DND-41 (cell line): ENCODE measurements at regions not wholly inside any gene's neighbourhood (a gene's known extent, or its start where the extent isn't known, plus 50 kb on each side); places are given as distances from the start of the nearest gene placed in this dataset.

Experiments used
- EZH2 ChIP-seq: IDR thresholded peaks from 3 replicates; pipeline ENCODE4 v1.6.1; 2012; ENCODE audit warnings: borderline replicate concordance, low read depth, mild to moderate bottlenecking, moderate library complexity, low read length, inconsistent platforms; ENCODE audit not compliant: severe bottlenecking
- TF ChIP-seq, protein P1 (sequence below): IDR thresholded peaks from 2 replicates; pipeline ENCODE4 v1.5.1; 2012; ENCODE audit warnings: borderline replicate concordance, low read length, moderate library complexity, mild to moderate bottlenecking; ENCODE audit not compliant: poor library complexity, severe bottlenecking; ENCODE audit errors: extremely low read depth

DNA sequence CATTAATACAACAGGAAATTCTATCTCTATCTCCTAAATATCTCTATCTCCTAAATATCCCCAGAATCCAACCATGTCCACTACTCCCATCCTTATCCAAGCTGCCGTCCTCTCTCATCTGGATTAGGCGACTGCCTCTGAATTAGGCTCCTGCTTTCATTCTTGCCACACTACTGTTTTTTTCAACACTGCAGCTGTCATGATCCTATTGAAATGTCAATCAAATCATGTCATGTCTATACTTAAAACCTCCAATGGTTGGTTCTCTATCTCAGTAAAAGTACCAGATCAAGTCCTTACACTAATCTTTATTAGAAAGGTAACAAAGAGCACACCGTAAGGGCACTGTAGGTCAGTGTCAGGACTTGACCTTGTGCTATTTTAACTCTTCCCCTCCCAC, 82.0 kb upstream of the NFIA start:
- TF ChIP-seq, protein P1, sequence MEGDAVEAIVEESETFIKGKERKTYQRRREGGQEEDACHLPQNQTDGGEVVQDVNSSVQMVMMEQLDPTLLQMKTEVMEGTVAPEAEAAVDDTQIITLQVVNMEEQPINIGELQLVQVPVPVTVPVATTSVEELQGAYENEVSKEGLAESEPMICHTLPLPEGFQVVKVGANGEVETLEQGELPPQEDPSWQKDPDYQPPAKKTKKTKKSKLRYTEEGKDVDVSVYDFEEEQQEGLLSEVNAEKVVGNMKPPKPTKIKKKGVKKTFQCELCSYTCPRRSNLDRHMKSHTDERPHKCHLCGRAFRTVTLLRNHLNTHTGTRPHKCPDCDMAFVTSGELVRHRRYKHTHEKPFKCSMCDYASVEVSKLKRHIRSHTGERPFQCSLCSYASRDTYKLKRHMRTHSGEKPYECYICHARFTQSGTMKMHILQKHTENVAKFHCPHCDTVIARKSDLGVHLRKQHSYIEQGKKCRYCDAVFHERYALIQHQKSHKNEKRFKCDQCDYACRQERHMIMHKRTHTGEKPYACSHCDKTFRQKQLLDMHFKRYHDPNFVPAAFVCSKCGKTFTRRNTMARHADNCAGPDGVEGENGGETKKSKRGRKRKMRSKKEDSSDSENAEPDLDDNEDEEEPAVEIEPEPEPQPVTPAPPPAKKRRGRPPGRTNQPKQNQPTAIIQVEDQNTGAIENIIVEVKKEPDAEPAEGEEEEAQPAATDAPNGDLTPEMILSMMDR = no peak
- no peak for TF ChIP-seq EZH2
